AG04450 (cell line): ENCODE measurements at regions not wholly inside any gene's neighbourhood (a gene's known extent, or its start where the extent isn't known, plus 50 kb on each side); places are given as distances from the start of the nearest gene placed in this dataset.

Experiments
- CTCF ChIA-PET: fragments of 300-600, 350-600 bp; formaldehyde crosslinking; extraction: SDS; loops from one replicate; lab custom pipeline; 2022; ENCODE audit warnings: antibody characterized with exemption, inconsistent platforms; lab: Charles Lee
- POLR2A ChIA-PET: fragments of 350-600 bp; formaldehyde crosslinking; extraction: SDS; loops from one replicate; lab custom pipeline; 2021; ENCODE audit warnings: antibody characterized with exemption, inconsistent platforms; lab: Yijun Ruan, JAX
- DNase-seq: peaks from one replicate; pipeline ENCODE4 v3.0.0-alpha.2; 2011; ENCODE audit warnings: low read depth, low spot score
- H3K27ac ChIP-seq: one replicate; pipeline ENCODE4 v1.5.1; 2012; ENCODE audit warnings: low read depth, low read length, control low read depth
- H3K27me3 ChIP-seq: one replicate; pipeline ENCODE4 v1.6.0; 2012; ENCODE audit warnings: low read length; ENCODE audit not compliant: control insufficient read depth, insufficient read depth
- H3K4me3 ChIP-seq: 2 replicates; pipeline ENCODE4 v1.5.1; 2011; ENCODE audit warnings: mild to moderate bottlenecking, low read depth, low read length, control low read depth
- H3K9me3 ChIP-seq: 2 replicates; pipeline ENCODE4 v1.5.1; 2012; ENCODE audit warnings: low read length; ENCODE audit not compliant: control insufficient read depth, insufficient read depth
- TF ChIP-seq, protein P1 (sequence below): IDR thresholded peaks from 2 replicates; pipeline ENCODE4 v1.5.1; 2011; ENCODE audit warnings: low read depth, low read length, control low read depth, inconsistent platforms

DNA sequence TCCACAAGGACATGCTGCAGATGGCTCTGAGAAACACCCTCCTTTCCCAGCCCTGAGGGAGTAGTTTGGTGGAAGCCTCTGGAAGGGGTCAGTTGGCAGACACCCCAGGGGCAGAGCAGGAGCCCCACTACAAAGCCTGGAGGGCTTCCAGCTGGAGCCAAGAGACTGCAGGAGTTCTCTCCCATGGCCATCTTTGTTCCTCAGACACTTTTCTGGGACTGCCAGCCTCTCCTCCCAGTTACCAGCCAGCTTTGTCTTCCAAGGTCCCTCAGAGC is 91.0 kb upstream of the PJA1 start:
- TF ChIP-seq, protein P1, sequence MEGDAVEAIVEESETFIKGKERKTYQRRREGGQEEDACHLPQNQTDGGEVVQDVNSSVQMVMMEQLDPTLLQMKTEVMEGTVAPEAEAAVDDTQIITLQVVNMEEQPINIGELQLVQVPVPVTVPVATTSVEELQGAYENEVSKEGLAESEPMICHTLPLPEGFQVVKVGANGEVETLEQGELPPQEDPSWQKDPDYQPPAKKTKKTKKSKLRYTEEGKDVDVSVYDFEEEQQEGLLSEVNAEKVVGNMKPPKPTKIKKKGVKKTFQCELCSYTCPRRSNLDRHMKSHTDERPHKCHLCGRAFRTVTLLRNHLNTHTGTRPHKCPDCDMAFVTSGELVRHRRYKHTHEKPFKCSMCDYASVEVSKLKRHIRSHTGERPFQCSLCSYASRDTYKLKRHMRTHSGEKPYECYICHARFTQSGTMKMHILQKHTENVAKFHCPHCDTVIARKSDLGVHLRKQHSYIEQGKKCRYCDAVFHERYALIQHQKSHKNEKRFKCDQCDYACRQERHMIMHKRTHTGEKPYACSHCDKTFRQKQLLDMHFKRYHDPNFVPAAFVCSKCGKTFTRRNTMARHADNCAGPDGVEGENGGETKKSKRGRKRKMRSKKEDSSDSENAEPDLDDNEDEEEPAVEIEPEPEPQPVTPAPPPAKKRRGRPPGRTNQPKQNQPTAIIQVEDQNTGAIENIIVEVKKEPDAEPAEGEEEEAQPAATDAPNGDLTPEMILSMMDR: no peak
- DNase-seq: no peak
- Histone ChIP-seq H3K27ac (no peak overlapping the region), H3K4me3 (no peak overlapping the region), H3K27me3 (no peaks in the 10 kb centered on the region), H3K9me3 (no peaks in the 10 kb centered on the region)
- ChIA-PET CTCF (no interaction called here), POLR2A (no interaction called here)

DNA sequence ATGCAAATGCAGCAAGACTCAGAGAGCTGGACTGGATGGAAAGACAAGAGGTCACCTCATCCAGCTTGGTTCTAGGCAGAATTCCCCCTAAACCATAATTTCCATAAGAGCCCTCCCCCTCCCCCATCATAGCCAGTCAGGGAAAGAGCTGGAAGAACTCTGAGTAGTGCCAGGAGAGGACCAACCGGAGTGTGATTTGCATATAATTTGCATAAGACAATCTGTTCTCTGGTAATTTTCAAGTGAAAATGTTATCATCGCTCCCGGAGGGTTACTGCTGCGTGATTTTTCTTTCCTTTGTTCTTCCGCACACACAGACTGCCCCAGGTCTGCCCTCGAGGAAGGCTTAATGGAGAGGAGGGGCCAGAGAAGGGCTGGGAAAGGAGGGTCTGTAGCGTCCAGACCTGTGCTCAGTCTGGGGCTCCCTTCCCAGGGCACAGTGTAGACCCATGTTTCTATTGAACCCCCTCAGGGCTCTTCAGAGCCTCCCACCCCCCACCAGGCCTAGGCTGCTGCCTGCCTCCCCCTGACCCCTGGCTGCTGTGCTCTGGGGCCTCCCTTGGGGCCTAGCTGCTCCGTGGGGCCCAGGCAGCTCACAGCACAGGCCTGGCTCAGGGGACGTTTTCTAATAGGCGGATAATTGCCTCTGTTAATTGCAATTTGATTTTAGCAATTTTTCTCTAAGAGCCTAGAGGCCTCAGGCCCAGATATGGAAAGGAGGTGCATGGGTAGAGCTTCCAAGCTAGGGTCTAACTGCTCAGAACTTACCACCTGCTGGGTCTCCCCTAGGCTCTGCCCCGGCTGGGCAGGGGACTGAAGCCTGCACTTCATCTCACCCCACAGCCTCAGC is 90.4 kb upstream of the PJA1 start:
- Histone ChIP-seq H3K9me3 (no peaks in the 10 kb centered on the region), H3K4me3 (no peak overlapping the region), H3K27ac (no peak overlapping the region), H3K27me3 (no peaks in the 10 kb centered on the region)
- CTCF ChIA-PET: no interaction called here
- POLR2A ChIA-PET: no interaction called here
- TF ChIP-seq, protein P1: no peak
- DNase-seq: no peak

DNA sequence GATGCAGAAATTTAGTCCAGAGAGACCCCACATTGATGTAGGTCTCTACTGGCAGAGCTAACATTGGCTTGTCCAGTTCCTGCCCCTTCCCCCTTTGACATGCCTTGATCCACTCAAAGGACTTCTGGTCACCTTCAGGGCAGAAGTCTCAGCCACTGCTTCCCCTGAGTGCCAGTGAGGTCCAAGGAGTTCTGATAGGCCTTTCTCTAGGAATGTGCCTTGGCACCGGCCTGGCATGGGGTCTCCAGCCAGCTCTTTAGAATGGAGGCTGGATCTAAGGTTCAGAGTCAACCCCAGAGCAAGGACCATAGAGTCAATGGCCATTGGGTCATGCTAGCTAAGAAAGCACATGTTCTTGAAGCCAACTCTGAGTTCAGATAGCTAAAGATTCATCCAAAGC is 88.6 kb upstream of the PJA1 start:
- POLR2A ChIA-PET: no interaction called here
- no peak overlapping the region for H3K4me3 ChIP-seq

DNA sequence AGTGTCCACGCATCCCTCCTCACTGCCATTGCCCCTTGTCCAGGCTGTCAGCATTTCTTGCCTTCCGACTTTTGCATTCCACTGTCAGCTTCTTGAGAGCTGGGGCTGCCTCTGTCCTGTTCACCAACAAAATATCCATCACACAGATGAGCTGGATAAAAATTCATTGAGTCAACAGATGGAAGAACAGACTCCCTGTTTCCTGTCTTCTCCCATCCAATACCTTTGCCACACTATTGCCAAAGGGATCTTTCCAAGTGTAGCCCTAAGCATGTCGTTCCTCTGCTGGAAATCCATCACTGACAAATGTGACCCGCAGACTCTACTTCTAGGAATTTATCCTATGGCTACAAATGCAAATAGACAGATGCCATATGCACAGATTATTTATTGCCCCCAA is 78.0 kb upstream of the PJA1 start:
- peaks cover 8% of the 10 kb centered on the region for H3K27me3 ChIP-seq
- no peak overlapping the region for H3K27ac ChIP-seq
- TF ChIP-seq, protein P1: no peak
- CTCF ChIA-PET: no interaction called here
- no peaks in the 10 kb centered on the region for H3K9me3 ChIP-seq
- no peak for DNase-seq
- no peak overlapping the region for H3K4me3 ChIP-seq
- POLR2A ChIA-PET: no interaction called here

More for the DNA sequence above, 88.6 kb upstream of the PJA1 start:
- TF ChIP-seq, protein P1: no peak
- Histone ChIP-seq H3K27me3 (no peaks in the 10 kb centered on the region), H3K27ac (no peak overlapping the region), H3K9me3 (no peaks in the 10 kb centered on the region)
- CTCF ChIA-PET: interaction anchor here (1.1 kb wide), 1 partner anchor 32 kb away, joined by 4 read pairs; no protein-coding TSS in a partner anchor
- DNase-seq: no peak

DNA sequence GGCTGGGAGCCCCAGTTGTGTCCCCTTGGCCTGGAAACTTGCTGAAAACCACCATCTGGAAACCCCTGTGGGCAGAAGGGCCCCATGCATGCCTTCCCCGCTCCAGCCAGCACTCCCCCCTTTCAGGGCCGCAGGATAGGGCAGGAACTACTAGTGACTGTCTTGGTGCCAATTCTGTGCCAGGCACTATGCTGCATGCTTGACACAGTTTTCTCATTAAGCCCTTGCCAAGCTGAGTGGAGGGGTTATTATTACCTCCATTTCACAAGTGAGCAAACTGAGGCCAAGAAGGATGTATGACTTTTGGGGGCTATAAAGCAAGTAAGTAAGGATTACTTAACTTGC is 73.6 kb upstream of the PJA1 start:
- H3K9me3 ChIP-seq: no peaks in the 10 kb centered on the region
- H3K27me3 ChIP-seq: peaks cover 6% of the 10 kb centered on the region
- no peak for DNase-seq
- CTCF ChIA-PET: interaction anchor here (0.6 to 1.8 kb wide), 2 partner anchors 17 to 331 kb away, joined by 3 to 4 read pairs; no protein-coding TSS in a partner anchor
- no peak overlapping the region for H3K4me3 ChIP-seq
- TF ChIP-seq, protein P1: no peak
- no peak overlapping the region for H3K27ac ChIP-seq
- POLR2A ChIA-PET: no interaction called here
